HG03066 (cell line): ENCODE measurements at regions not wholly inside any gene's neighbourhood (a gene's known extent, or its start where the extent isn't known, plus 50 kb on each side); places are given as distances from the start of the nearest gene placed in this dataset.
"Not testable (repeated sequence)": the region's sequence is repeated elsewhere in the genome, so short reads cannot be mapped to it uniquely, and the experiment has no call there.

Experiments used
- ATAC-seq: cut with Tn5 transposase; IDR thresholded peaks from one replicate; pipeline ENCODE4 v1.9.1; 2021; ENCODE audit warnings: low read depth; ENCODE audit not compliant: unreplicated experiment

GRCh38 chr4:131635191-131635590 is 1513.9 kb upstream of the PCDH10 start:
- ATAC-seq, result no peak

GRCh38 chr4:131638781-131639180 is 1510.3 kb upstream of the PCDH10 start:
- ATAC-seq, result no peak

GRCh38 chr4:131644619-131645018 is 1504.5 kb upstream of the PCDH10 start:
- no peak for ATAC-seq

- ATAC-seq, result no peak
Measured at GRCh38 chr4:131649227-131649626, 1499.9 kb upstream of the PCDH10 start.

GRCh38 chr4:131650951-131651350 is 1498.1 kb upstream of the PCDH10 start:
- no peak for ATAC-seq

- not testable (repeated sequence) for ATAC-seq
Measured at GRCh38 chr4:131683314-131683713, 1465.8 kb upstream of the PCDH10 start.

- ATAC-seq, result no peak
Measured at GRCh38 chr4:131721883-131722282, 1427.2 kb upstream of the PCDH10 start.

GRCh38 chr4:131723069-131723468 is 1426.0 kb upstream of the PCDH10 start:
- not testable (repeated sequence) for ATAC-seq

- not testable (repeated sequence) for ATAC-seq
Measured at GRCh38 chr4:131724847-131725246, 1424.2 kb upstream of the PCDH10 start.

GRCh38 chr4:131725521-131725920 is 1423.6 kb upstream of the PCDH10 start:
- not testable (repeated sequence) for ATAC-seq

GRCh38 chr4:131726940-131727339 is 1422.2 kb upstream of the PCDH10 start:
- not testable (repeated sequence) for ATAC-seq

GRCh38 chr4:131727418-131727817 is 1421.7 kb upstream of the PCDH10 start:
- ATAC-seq, result not testable (repeated sequence)

GRCh38 chr4:131729205-131729604 is 1419.9 kb upstream of the PCDH10 start:
- ATAC-seq, result not testable (repeated sequence)

- not testable (repeated sequence) for ATAC-seq
Measured at GRCh38 chr4:131729716-131730398, 1419.2 kb upstream of the PCDH10 start.

- not testable (repeated sequence) for ATAC-seq
Measured at GRCh38 chr4:131730574-131730973, 1418.5 kb upstream of the PCDH10 start.

- ATAC-seq, result not testable (repeated sequence)
Measured at GRCh38 chr4:131732034-131732630, 1417.0 kb upstream of the PCDH10 start.

- not testable (repeated sequence) for ATAC-seq
Measured at GRCh38 chr4:131734321-131734720, 1414.8 kb upstream of the PCDH10 start.

GRCh38 chr4:131734851-131735385 is 1414.2 kb upstream of the PCDH10 start:
- ATAC-seq, result not testable (repeated sequence)

- ATAC-seq, result not testable (repeated sequence)
Measured at GRCh38 chr4:131738991-131739390, 1410.1 kb upstream of the PCDH10 start.

GRCh38 chr4:131741836-131742235 is 1407.3 kb upstream of the PCDH10 start:
- ATAC-seq, result not testable (repeated sequence)

- not testable (repeated sequence) for ATAC-seq
Measured at GRCh38 chr4:131742536-131743205, 1406.4 kb upstream of the PCDH10 start.
